ENCODE measurements at regions not wholly inside any gene's neighbourhood (a gene's known extent, or its start where the extent isn't known, plus 50 kb on each side); places are given as distances from the start of the nearest gene placed in this dataset.

DNA sequence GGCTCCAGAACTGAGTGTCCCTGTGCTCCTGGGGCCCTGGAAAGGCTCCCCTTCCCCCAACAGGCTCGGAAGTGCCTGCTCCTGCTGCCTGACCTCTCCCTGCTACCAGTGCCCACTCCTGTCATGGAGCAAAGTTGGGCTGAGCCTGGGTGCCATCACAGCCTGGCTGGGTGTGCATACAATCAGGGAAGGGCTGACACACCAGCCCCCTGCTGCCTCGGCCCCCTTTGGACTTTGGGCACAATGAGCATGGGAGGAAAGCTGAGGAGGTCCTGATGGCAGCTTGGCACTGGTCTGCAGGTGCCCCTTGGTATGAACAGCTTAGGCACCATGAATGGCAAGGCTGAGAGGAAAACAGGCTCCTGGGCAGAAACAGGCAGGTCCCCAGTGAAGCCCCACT lies 405.0 kb downstream of the PID1 start:
- TF ChIP-seq, protein P1, sequence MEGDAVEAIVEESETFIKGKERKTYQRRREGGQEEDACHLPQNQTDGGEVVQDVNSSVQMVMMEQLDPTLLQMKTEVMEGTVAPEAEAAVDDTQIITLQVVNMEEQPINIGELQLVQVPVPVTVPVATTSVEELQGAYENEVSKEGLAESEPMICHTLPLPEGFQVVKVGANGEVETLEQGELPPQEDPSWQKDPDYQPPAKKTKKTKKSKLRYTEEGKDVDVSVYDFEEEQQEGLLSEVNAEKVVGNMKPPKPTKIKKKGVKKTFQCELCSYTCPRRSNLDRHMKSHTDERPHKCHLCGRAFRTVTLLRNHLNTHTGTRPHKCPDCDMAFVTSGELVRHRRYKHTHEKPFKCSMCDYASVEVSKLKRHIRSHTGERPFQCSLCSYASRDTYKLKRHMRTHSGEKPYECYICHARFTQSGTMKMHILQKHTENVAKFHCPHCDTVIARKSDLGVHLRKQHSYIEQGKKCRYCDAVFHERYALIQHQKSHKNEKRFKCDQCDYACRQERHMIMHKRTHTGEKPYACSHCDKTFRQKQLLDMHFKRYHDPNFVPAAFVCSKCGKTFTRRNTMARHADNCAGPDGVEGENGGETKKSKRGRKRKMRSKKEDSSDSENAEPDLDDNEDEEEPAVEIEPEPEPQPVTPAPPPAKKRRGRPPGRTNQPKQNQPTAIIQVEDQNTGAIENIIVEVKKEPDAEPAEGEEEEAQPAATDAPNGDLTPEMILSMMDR (IDR thresholded peaks at IDR 0.05; ENCODE audit: low read depth, low read length, missing input control), result no peak
- TF ChIP-seq YY1 (IDR thresholded peaks at IDR 0.05), result no peak

All from liver (tissue), 2 donors.